AG04449 (cell line): ENCODE measurements at regions not wholly inside any gene's neighbourhood (a gene's known extent, or its start where the extent isn't known, plus 50 kb on each side); places are given as distances from the start of the nearest gene placed in this dataset.

Experiments
- CTCF ChIA-PET: fragments of 350-600 bp; formaldehyde crosslinking; extraction: SDS; loops from one replicate; lab custom pipeline; 2021; ENCODE audit warnings: antibody characterized with exemption; lab: Yijun Ruan, JAX
- POLR2A ChIA-PET: fragments of 400-600, 350-600 bp; formaldehyde crosslinking; extraction: SDS; loops from one replicate; lab custom pipeline; 2020; ENCODE audit warnings: antibody characterized with exemption, inconsistent platforms; lab: Yijun Ruan, JAX
- DNase-seq: peaks from one replicate; pipeline ENCODE4 v3.0.0-alpha.2; 2010; ENCODE audit warnings: low read depth, low spot score
- H3K4me3 ChIP-seq: 2 replicates; pipeline ENCODE4 v1.5.1; 2011; ENCODE audit warnings: low read depth, mild to moderate bottlenecking, control low read depth, low read length
- CTCF ChIP-seq: IDR thresholded peaks from one replicate; pipeline ENCODE4 v1.5.1; 2011; ENCODE audit warnings: mild to moderate bottlenecking, moderate library complexity, low read length, control low read depth, inconsistent platforms; ENCODE audit not compliant: insufficient read depth; ENCODE audit errors: missing control alignments

GRCh38 chr5:6889030-6889429 is 175.8 kb downstream of the TENT4A start:
- no peak for DNase-seq
- CTCF ChIA-PET: no interaction called here
- H3K4me3 ChIP-seq: no peak overlapping the region
- POLR2A ChIA-PET: no interaction called here
- TF ChIP-seq CTCF: no peak

- CTCF ChIA-PET: no interaction called here
Observed at GRCh38 chr5:6899221-6899620, 186.0 kb downstream of the TENT4A start.

GRCh38 chr5:6900247-6901227 is 187.3 kb downstream of the TENT4A start:
- no peak overlapping the region for H3K4me3 ChIP-seq
- no peak for DNase-seq
- no peak for TF ChIP-seq CTCF
- ChIA-PET CTCF (no interaction called here), POLR2A (no interaction called here)

More at GRCh38 chr5:6899221-6899620, 186.0 kb downstream of the TENT4A start:
- TF ChIP-seq CTCF: no peak
- POLR2A ChIA-PET: no interaction called here
- no peak for DNase-seq
- H3K4me3 ChIP-seq: no peak overlapping the region

- CTCF ChIA-PET: no interaction called here
- no peak for TF ChIP-seq CTCF
- POLR2A ChIA-PET: no interaction called here
- DNase-seq: no peak
- no peak overlapping the region for H3K4me3 ChIP-seq
Observed at GRCh38 chr5:6902094-6902493, 188.9 kb downstream of the TENT4A start.

GRCh38 chr5:6902597-6902996 is 189.4 kb downstream of the TENT4A start:
- POLR2A ChIA-PET: no interaction called here
- H3K4me3 ChIP-seq: no peak overlapping the region
- TF ChIP-seq CTCF: no peak
- no peak for DNase-seq
- CTCF ChIA-PET: no interaction called here

- DNase-seq: no peak
- ChIA-PET POLR2A (no interaction called here), CTCF (no interaction called here)
- no peak overlapping the region for H3K4me3 ChIP-seq
- no peak for TF ChIP-seq CTCF
Observed at GRCh38 chr5:6903934-6904333, 190.7 kb downstream of the TENT4A start.
